CD4-positive, alpha-beta T cell (primary cell): ENCODE measurements at regions not wholly inside any gene's neighbourhood (a gene's known extent, or its start where the extent isn't known, plus 50 kb on each side); places are given as distances from the start of the nearest gene placed in this dataset.

Experiments used
- ATAC-seq: fragments of 200-7000 bp; cut with Tn5 transposase; one replicate; pipeline ENCODE4 v1.10.0; 2022; ENCODE audit warnings: mild to moderate bottlenecking; ENCODE audit not compliant: poor library complexity
- CTCF ChIA-PET: fragments of 350-600 bp; sonication (Branson Sonifier 250); formaldehyde crosslinking; loops from one replicate; lab custom pipeline; 2021; ENCODE audit warnings: antibody characterized with exemption, inconsistent platforms; lab: Charles Lee
- POLR2A ChIA-PET: fragments of 350-600 bp; sonication (Branson Sonifier 250); formaldehyde crosslinking; loops from one replicate; lab custom pipeline; 2021; ENCODE audit warnings: antibody characterized with exemption, inconsistent platforms; lab: Charles Lee
- DNase-seq, 14 experiments: peaks; one replicate each; pipeline ENCODE4 v3.0.0-alpha.2; 2013 to 2020; ENCODE audit warnings: mixed read lengths in 2 of 14
- H3K27ac ChIP-seq, 2 donors: one replicate each; pipeline versions ENCODE4 v1.5.1 to v1.7.0; 2013; ENCODE audit warnings: low read length in 2 of 2, low read depth in 1 of 2, mild to moderate bottlenecking in 1 of 2
- H3K27me3 ChIP-seq, 2 experiments: 1 replicate in 1 of 2; 2 replicates in 1 of 2; pipeline versions ENCODE4 v1.6.1 to v1.7.0; 2013; ENCODE audit warnings: low read length in 2 of 2, control low read depth in 1 of 2, mild to moderate bottlenecking in 1 of 2, moderate library complexity in 1 of 2; ENCODE audit not compliant: insufficient read depth in 2 of 2, control insufficient read depth in 1 of 2
- H3K36me3 ChIP-seq: one replicate; pipeline ENCODE4 v1.6.1; 2013; ENCODE audit warnings: low read length, control low read depth; ENCODE audit not compliant: insufficient read depth
- H3K4me1 ChIP-seq: one replicate; pipeline ENCODE4 v1.6.1; 2013; ENCODE audit warnings: low read length, control low read depth; ENCODE audit not compliant: insufficient read depth
- H3K4me3 ChIP-seq: one replicate; pipeline ENCODE4 v1.5.1; 2013; ENCODE audit warnings: mild to moderate bottlenecking, low read length, moderate library complexity
- H3K9me3 ChIP-seq, 2 experiments: 1 replicate in 1 of 2; 2 replicates in 1 of 2; pipeline versions ENCODE4 v1.6.1 to v1.7.0; 2013; ENCODE audit warnings: low read length in 2 of 2, mild to moderate bottlenecking in 2 of 2, control low read depth in 1 of 2, moderate library complexity in 1 of 2; ENCODE audit not compliant: control insufficient read depth in 1 of 2, insufficient read depth in 1 of 2
- H3K27ac Mint-ChIP-seq: one replicate; pipeline ENCODE4 v1.8.0; 2020; ENCODE audit warnings: mixed read lengths
- H3K27me3 Mint-ChIP-seq: one replicate; pipeline ENCODE4 v1.8.0; 2021; ENCODE audit warnings: mixed read lengths
- H3K36me3 Mint-ChIP-seq: one replicate; pipeline ENCODE4 v1.8.0; 2021; ENCODE audit warnings: low read depth, mixed read lengths
- H3K4me1 Mint-ChIP-seq: one replicate; pipeline ENCODE4 v1.8.0; 2021; ENCODE audit warnings: low read depth, mixed read lengths
- H3K4me3 Mint-ChIP-seq: one replicate; pipeline ENCODE4 v1.8.0; 2020; ENCODE audit warnings: mild to moderate bottlenecking, mixed read lengths
- H3K9me3 Mint-ChIP-seq: one replicate; pipeline ENCODE4 v1.8.0; 2020; ENCODE audit warnings: mixed read lengths
- CTCF ChIP-seq: fragments of 200-600 bp; IDR thresholded peaks from one replicate; pipeline ENCODE4 v1.8.0; 2022; ENCODE audit warnings: antibody characterized with exemption, mild to moderate bottlenecking
- intact Hi-C, 2 experiments: fragments of 100-400 bp; cut with DNase I in 1 of 2; cut with micrococcal nuclease in 1 of 2; formaldehyde crosslinking; loops; one replicate each; pipeline versions ENCODE4 v1.15.1 to v1.9.0; 2023 to 2025; cut with DNase I, micrococcal nuclease

- peaks cover 8% of the 10 kb centered on the region for H3K9me3 Mint-ChIP-seq
- no peak overlapping the region for H3K4me3 ChIP-seq
- POLR2A ChIA-PET = no interaction called here
- no peaks in the 10 kb centered on the region for H3K4me1 ChIP-seq
- H3K27me3 ChIP-seq = no peaks in the 10 kb centered on the region
- H3K4me1 Mint-ChIP-seq = no peaks in the 10 kb centered on the region
- H3K36me3 Mint-ChIP-seq = no peaks in the 10 kb centered on the region
- CTCF ChIA-PET = no interaction called here
- H3K36me3 ChIP-seq = no peaks in the 10 kb centered on the region
- H3K27me3 Mint-ChIP-seq = no peaks in the 10 kb centered on the region
- DNase-seq (no peak), ATAC-seq (no peak)
- H3K27ac Mint-ChIP-seq = no peak overlapping the region
- no peak for TF ChIP-seq CTCF
- no peak overlapping the region for H3K4me3 Mint-ChIP-seq
- peaks cover 0 to 4% of the 10 kb centered on the region in 2 experiments for H3K9me3 ChIP-seq
- intact Hi-C loops = no loop called here
- H3K27ac ChIP-seq = no peak overlapping the region
Measured at GRCh38 chr1:73727036-73727435, 470.9 kb downstream of the LRRIQ3 start.

- Histone ChIP-seq H3K36me3 (no peaks in the 10 kb centered on the region), H3K4me1 (no peaks in the 10 kb centered on the region), H3K9me3 (peaks cover 0 to 4% of the 10 kb centered on the region in 2 experiments), H3K4me3 (no peak overlapping the region), H3K27me3 (no peaks in the 10 kb centered on the region), H3K27ac (no peak overlapping the region)
- H3K36me3 Mint-ChIP-seq = no peaks in the 10 kb centered on the region
- ATAC-seq = no peak
- ChIA-PET CTCF (no interaction called here), POLR2A (no interaction called here)
- H3K4me3 Mint-ChIP-seq = no peak overlapping the region
- no peak overlapping the region for H3K27ac Mint-ChIP-seq
- no peaks in the 10 kb centered on the region for H3K4me1 Mint-ChIP-seq
- H3K9me3 Mint-ChIP-seq = peaks cover 6% of the 10 kb centered on the region
- intact Hi-C loops = no loop called here
- H3K27me3 Mint-ChIP-seq = no peaks in the 10 kb centered on the region
- no peak for TF ChIP-seq CTCF
- DNase-seq = no peak
Measured at GRCh38 chr1:73722055-73722454, 475.9 kb downstream of the LRRIQ3 start.

- Histone ChIP-seq H3K4me1 (no peaks in the 10 kb centered on the region), H3K9me3 (no peaks in the 10 kb centered on the region), H3K36me3 (no peaks in the 10 kb centered on the region), H3K27ac (no peak overlapping the region), H3K27me3 (no peaks in the 10 kb centered on the region), H3K4me3 (no peak overlapping the region)
- ATAC-seq = no peak
- ChIA-PET CTCF (no interaction called here), POLR2A (no interaction called here)
- no peak overlapping the region for H3K27ac Mint-ChIP-seq
- intact Hi-C loops = no loop called here
- TF ChIP-seq CTCF = no peak
- H3K9me3 Mint-ChIP-seq = peaks cover 2% of the 10 kb centered on the region
- H3K4me1 Mint-ChIP-seq = no peaks in the 10 kb centered on the region
- H3K36me3 Mint-ChIP-seq = no peaks in the 10 kb centered on the region
- no peak overlapping the region for H3K4me3 Mint-ChIP-seq
- no peak for DNase-seq
- no peaks in the 10 kb centered on the region for H3K27me3 Mint-ChIP-seq
Measured at GRCh38 chr1:73717976-73718375, 480.0 kb downstream of the LRRIQ3 start.
